ENCODE measurements at regions not wholly inside any gene's neighbourhood (a gene's known extent, or its start where the extent isn't known, plus 50 kb on each side); places are given as distances from the start of the nearest gene placed in this dataset.

DNA sequence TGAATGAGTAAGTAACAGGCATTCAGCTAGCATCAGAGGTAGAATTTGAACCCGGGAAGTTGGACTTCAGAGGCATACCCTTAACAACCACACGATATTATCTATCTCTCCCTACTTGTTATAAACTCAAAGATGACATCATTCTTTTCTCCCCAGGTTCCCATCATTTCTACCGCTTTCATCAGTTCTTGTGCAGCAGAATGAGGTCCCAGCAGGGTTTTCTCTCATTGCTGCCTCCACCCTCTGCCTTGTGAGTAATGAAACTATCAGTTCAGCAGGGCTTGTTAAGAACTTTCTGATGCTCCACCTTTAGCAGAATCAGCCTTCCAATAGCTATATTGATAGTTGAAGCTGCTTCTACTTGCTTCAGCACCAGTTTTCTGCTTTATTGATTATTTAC, 487.5 kb upstream of the KCNMB2 start:
- H3K9me2 ChIP-seq (ENCODE audit: insufficient read depth, low read length): no peaks in the 10 kb centered on the region
- H3K4me3 ChIP-seq (ENCODE audit: low read length): no peak overlapping the region
- no peaks in the 10 kb centered on the region for H3K27me3 ChIP-seq (ENCODE audit: insufficient read depth, low read depth, low read length)
- no peak overlapping the region for H3K9ac ChIP-seq (ENCODE audit: low read length)
- no peak overlapping the region for H2AFZ ChIP-seq (ENCODE audit: low read depth, low read length)
- no peak overlapping the region for H3K4me2 ChIP-seq (ENCODE audit: low read length)
- H3K36me3 ChIP-seq (ENCODE audit: insufficient read depth, low read length): no peaks in the 10 kb centered on the region
- no peaks in the 10 kb centered on the region for H3F3A ChIP-seq (ENCODE audit: insufficient read depth, low read length, poor library complexity, severe bottlenecking)
- H3K9me3 ChIP-seq (ENCODE audit: low read length): no peaks in the 10 kb centered on the region
- H3K79me2 ChIP-seq (replicated peaks; ENCODE audit: insufficient read depth, low read length): no peaks in the 10 kb centered on the region
- H3K27ac ChIP-seq (ENCODE audit: low read length): no peak overlapping the region
- TF ChIP-seq EZH2 (IDR thresholded peaks at IDR 0.05; ENCODE audit: borderline replicate concordance, insufficient read depth, low read length, poor library complexity, severe bottlenecking) (no peak), EP300 (conservative IDR thresholded peaks at IDR 0.05; ENCODE audit: poor library complexity, severe bottlenecking) (no peak), RAD21 (conservative IDR thresholded peaks at IDR 0.05) (no peak), TAF1 (IDR thresholded peaks at IDR 0.05; ENCODE audit: low read depth) (no peak), SMC3 (conservative IDR thresholded peaks at IDR 0.05; ENCODE audit: poor library complexity) (no peak), POLR2AphosphoS5 (IDR thresholded peaks at IDR 0.05) (no peak), MXI1 (conservative IDR thresholded peaks at IDR 0.05; ENCODE audit: poor library complexity, severe bottlenecking) (no peak)
- TF ChIP-seq, protein P1, sequence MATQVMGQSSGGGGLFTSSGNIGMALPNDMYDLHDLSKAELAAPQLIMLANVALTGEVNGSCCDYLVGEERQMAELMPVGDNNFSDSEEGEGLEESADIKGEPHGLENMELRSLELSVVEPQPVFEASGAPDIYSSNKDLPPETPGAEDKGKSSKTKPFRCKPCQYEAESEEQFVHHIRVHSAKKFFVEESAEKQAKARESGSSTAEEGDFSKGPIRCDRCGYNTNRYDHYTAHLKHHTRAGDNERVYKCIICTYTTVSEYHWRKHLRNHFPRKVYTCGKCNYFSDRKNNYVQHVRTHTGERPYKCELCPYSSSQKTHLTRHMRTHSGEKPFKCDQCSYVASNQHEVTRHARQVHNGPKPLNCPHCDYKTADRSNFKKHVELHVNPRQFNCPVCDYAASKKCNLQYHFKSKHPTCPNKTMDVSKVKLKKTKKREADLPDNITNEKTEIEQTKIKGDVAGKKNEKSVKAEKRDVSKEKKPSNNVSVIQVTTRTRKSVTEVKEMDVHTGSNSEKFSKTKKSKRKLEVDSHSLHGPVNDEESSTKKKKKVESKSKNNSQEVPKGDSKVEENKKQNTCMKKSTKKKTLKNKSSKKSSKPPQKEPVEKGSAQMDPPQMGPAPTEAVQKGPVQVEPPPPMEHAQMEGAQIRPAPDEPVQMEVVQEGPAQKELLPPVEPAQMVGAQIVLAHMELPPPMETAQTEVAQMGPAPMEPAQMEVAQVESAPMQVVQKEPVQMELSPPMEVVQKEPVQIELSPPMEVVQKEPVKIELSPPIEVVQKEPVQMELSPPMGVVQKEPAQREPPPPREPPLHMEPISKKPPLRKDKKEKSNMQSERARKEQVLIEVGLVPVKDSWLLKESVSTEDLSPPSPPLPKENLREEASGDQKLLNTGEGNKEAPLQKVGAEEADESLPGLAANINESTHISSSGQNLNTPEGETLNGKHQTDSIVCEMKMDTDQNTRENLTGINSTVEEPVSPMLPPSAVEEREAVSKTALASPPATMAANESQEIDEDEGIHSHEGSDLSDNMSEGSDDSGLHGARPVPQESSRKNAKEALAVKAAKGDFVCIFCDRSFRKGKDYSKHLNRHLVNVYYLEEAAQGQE (IDR thresholded peaks at IDR 0.05; ENCODE audit: borderline replicate concordance): no peak
- TF ChIP-seq, protein P2, sequence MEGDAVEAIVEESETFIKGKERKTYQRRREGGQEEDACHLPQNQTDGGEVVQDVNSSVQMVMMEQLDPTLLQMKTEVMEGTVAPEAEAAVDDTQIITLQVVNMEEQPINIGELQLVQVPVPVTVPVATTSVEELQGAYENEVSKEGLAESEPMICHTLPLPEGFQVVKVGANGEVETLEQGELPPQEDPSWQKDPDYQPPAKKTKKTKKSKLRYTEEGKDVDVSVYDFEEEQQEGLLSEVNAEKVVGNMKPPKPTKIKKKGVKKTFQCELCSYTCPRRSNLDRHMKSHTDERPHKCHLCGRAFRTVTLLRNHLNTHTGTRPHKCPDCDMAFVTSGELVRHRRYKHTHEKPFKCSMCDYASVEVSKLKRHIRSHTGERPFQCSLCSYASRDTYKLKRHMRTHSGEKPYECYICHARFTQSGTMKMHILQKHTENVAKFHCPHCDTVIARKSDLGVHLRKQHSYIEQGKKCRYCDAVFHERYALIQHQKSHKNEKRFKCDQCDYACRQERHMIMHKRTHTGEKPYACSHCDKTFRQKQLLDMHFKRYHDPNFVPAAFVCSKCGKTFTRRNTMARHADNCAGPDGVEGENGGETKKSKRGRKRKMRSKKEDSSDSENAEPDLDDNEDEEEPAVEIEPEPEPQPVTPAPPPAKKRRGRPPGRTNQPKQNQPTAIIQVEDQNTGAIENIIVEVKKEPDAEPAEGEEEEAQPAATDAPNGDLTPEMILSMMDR (IDR thresholded peaks at IDR 0.05; ENCODE audit: poor library complexity, severe bottlenecking): no peak
- H4K20me1 ChIP-seq (ENCODE audit: insufficient read depth): no peaks in the 10 kb centered on the region

DNA sequence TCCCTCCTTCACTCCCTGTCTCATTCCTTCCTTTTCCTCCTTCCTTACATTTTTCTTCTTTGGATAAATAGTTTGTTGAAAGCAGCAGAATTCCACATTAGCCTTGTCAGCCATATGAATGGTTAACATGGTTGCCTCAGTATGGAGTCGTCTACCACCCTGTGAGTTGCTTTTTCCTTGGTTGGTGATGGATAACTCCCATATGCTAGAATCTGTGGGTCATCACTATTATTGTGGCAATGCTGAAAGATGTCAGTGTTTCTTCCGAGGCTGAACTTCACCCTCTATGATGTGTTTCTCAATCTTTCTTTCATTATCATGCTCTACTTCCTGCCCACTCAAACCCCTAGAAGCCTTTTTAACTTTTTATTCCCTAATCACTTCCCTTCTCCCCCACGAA, 481.8 kb upstream of the KCNMB2 start:
- TF ChIP-seq TAF1 (IDR thresholded peaks at IDR 0.05; ENCODE audit: low read depth) (no peak), EZH2 (IDR thresholded peaks at IDR 0.05; ENCODE audit: borderline replicate concordance, insufficient read depth, low read length, poor library complexity, severe bottlenecking) (no peak), SMC3 (conservative IDR thresholded peaks at IDR 0.05; ENCODE audit: poor library complexity) (no peak), POLR2AphosphoS5 (IDR thresholded peaks at IDR 0.05) (no peak)
- TF ChIP-seq, protein P1 (IDR thresholded peaks at IDR 0.05; ENCODE audit: borderline replicate concordance): no peak
- Histone ChIP-seq H3K4me2 (ENCODE audit: low read length) (no peak overlapping the region), H3K36me3 (ENCODE audit: insufficient read depth, low read length) (no peaks in the 10 kb centered on the region), H3K9ac (ENCODE audit: low read length) (no peak overlapping the region), H4K20me1 (ENCODE audit: insufficient read depth) (no peaks in the 10 kb centered on the region), H3F3A (ENCODE audit: insufficient read depth, low read length, poor library complexity, severe bottlenecking) (no peaks in the 10 kb centered on the region), H3K9me3 (ENCODE audit: low read length) (no peaks in the 10 kb centered on the region), H3K27me3 (ENCODE audit: insufficient read depth, low read depth, low read length) (no peaks in the 10 kb centered on the region), H3K27ac (ENCODE audit: low read length) (no peak overlapping the region), H3K79me2 (replicated peaks; ENCODE audit: insufficient read depth, low read length) (no peaks in the 10 kb centered on the region), H2AFZ (ENCODE audit: low read depth, low read length) (no peak overlapping the region), H3K4me3 (ENCODE audit: low read length) (no peak overlapping the region), H3K9me2 (ENCODE audit: insufficient read depth, low read length) (no peaks in the 10 kb centered on the region)

Measured in neural cell (in vitro differentiated cells).